ENCODE measurements at regions not wholly inside any gene's neighbourhood (a gene's known extent, or its start where the extent isn't known, plus 50 kb on each side); places are given as distances from the start of the nearest gene placed in this dataset.

DNA sequence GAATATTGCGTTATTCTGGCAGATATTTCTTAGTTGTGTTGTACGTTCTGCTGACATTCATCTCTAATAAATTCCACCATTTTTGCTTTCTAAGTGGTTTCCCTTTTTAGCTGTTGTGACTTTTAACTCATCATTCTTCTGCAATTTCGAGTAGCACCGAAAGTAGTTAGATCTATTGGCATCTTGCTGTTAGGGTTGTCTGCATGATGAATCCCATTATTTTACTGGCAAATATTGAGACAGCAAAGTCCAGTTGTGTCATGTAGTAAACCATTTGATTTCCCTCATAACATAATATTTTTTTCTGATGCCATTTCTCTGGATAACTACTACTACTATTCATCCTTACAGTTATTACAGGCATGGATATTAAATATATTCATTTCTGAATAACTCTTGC is 143.9 kb downstream of the SLITRK1 start:
- Histone ChIP-seq H3K27ac (ENCODE audit: poor library complexity, severe bottlenecking) (no peak overlapping the region), H3K4me3 (ENCODE audit: severe bottlenecking) (no peak overlapping the region), H3K27me3 (ENCODE audit: insufficient read depth, poor library complexity, severe bottlenecking) (no peaks in the 10 kb centered on the region), H3K4me1 (ENCODE audit: insufficient read depth, poor library complexity, severe bottlenecking) (no peaks in the 10 kb centered on the region), H3K36me3 (ENCODE audit: low read depth) (no peaks in the 10 kb centered on the region), H3K9me3 (ENCODE audit: severe bottlenecking) (no peaks in the 10 kb centered on the region)
- DNase-seq (ENCODE audit: low spot score) (no peak), ATAC-seq (ENCODE audit: low read depth) (no peak)
- TF ChIP-seq, protein P1, sequence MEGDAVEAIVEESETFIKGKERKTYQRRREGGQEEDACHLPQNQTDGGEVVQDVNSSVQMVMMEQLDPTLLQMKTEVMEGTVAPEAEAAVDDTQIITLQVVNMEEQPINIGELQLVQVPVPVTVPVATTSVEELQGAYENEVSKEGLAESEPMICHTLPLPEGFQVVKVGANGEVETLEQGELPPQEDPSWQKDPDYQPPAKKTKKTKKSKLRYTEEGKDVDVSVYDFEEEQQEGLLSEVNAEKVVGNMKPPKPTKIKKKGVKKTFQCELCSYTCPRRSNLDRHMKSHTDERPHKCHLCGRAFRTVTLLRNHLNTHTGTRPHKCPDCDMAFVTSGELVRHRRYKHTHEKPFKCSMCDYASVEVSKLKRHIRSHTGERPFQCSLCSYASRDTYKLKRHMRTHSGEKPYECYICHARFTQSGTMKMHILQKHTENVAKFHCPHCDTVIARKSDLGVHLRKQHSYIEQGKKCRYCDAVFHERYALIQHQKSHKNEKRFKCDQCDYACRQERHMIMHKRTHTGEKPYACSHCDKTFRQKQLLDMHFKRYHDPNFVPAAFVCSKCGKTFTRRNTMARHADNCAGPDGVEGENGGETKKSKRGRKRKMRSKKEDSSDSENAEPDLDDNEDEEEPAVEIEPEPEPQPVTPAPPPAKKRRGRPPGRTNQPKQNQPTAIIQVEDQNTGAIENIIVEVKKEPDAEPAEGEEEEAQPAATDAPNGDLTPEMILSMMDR (IDR thresholded peaks at IDR 0.05; ENCODE audit: poor library complexity, severe bottlenecking), result no peak

GRCh38 chr13:83733293-83733692 is 149.0 kb downstream of the SLITRK1 start:
- Histone ChIP-seq H3K4me1 (ENCODE audit: insufficient read depth, poor library complexity, severe bottlenecking) (no peaks in the 10 kb centered on the region), H3K9me3 (ENCODE audit: severe bottlenecking) (no peaks in the 10 kb centered on the region), H3K4me3 (ENCODE audit: severe bottlenecking) (no peak overlapping the region), H3K27ac (ENCODE audit: poor library complexity, severe bottlenecking) (no peak overlapping the region), H3K36me3 (ENCODE audit: low read depth) (no peaks in the 10 kb centered on the region), H3K27me3 (ENCODE audit: insufficient read depth, poor library complexity, severe bottlenecking) (no peaks in the 10 kb centered on the region)
- DNase-seq (ENCODE audit: low spot score) (no peak), ATAC-seq (ENCODE audit: low read depth) (no peak)
- TF ChIP-seq, protein P1 (IDR thresholded peaks at IDR 0.05; ENCODE audit: poor library complexity, severe bottlenecking), result no peak

- TF ChIP-seq, protein P1 (IDR thresholded peaks at IDR 0.05; ENCODE audit: poor library complexity, severe bottlenecking), result no peak
- Histone ChIP-seq H3K27me3 (ENCODE audit: insufficient read depth, poor library complexity, severe bottlenecking) (no peaks in the 10 kb centered on the region), H3K27ac (ENCODE audit: poor library complexity, severe bottlenecking) (no peak overlapping the region), H3K4me3 (ENCODE audit: severe bottlenecking) (no peak overlapping the region), H3K4me1 (ENCODE audit: insufficient read depth, poor library complexity, severe bottlenecking) (no peaks in the 10 kb centered on the region), H3K9me3 (ENCODE audit: severe bottlenecking) (no peaks in the 10 kb centered on the region), H3K36me3 (ENCODE audit: low read depth) (no peaks in the 10 kb centered on the region)
- DNase-seq (ENCODE audit: low spot score) (no peak), ATAC-seq (ENCODE audit: low read depth) (no peak)
Measured at GRCh38 chr13:83732755-83733154, 149.5 kb downstream of the SLITRK1 start.

GRCh38 chr13:83731113-83731512 is 151.2 kb downstream of the SLITRK1 start:
- Histone ChIP-seq H3K36me3 (ENCODE audit: low read depth) (no peaks in the 10 kb centered on the region), H3K4me1 (ENCODE audit: insufficient read depth, poor library complexity, severe bottlenecking) (no peaks in the 10 kb centered on the region), H3K4me3 (ENCODE audit: severe bottlenecking) (no peak overlapping the region), H3K27ac (ENCODE audit: poor library complexity, severe bottlenecking) (no peak overlapping the region), H3K9me3 (ENCODE audit: severe bottlenecking) (no peaks in the 10 kb centered on the region), H3K27me3 (ENCODE audit: insufficient read depth, poor library complexity, severe bottlenecking) (no peaks in the 10 kb centered on the region)
- DNase-seq (ENCODE audit: low spot score) (no peak), ATAC-seq (ENCODE audit: low read depth) (no peak)
- TF ChIP-seq, protein P1 (IDR thresholded peaks at IDR 0.05; ENCODE audit: poor library complexity, severe bottlenecking), result no peak

DNA sequence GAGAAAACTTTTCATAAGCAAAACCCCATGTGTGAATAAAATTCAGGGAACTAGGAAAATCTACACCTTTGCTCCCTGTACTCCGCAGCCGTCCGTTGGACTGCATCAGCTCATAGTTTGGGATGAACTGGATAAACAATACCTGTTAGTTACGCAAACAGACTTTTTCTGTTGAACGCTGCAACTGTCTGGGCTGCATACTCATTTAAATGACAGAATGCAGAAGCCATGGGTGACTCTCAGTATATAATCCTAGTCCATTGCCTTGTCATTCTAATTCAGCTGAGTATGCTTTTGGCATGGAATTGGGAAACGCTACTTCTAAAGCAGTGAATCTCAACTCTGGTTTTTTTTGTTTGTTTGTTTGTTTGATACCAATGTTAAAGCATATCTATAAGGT is 151.6 kb downstream of the SLITRK1 start:
- no peak for DNase-seq (ENCODE audit: low spot score)
- TF ChIP-seq, protein P1 (IDR thresholded peaks at IDR 0.05; ENCODE audit: poor library complexity, severe bottlenecking), result no peak
- Histone ChIP-seq H3K4me1 (ENCODE audit: insufficient read depth, poor library complexity, severe bottlenecking) (no peaks in the 10 kb centered on the region), H3K9me3 (ENCODE audit: severe bottlenecking) (no peaks in the 10 kb centered on the region), H3K27ac (ENCODE audit: poor library complexity, severe bottlenecking) (no peak overlapping the region), H3K4me3 (ENCODE audit: severe bottlenecking) (no peak overlapping the region), H3K36me3 (ENCODE audit: low read depth) (no peaks in the 10 kb centered on the region), H3K27me3 (ENCODE audit: insufficient read depth, poor library complexity, severe bottlenecking) (no peaks in the 10 kb centered on the region)
- ATAC-seq (ENCODE audit: low read depth), result no peak
